ENCODE measurements at regions not wholly inside any gene's neighbourhood (a gene's known extent, or its start where the extent isn't known, plus 50 kb on each side); places are given as distances from the start of the nearest gene placed in this dataset.

- H3K36me3 Mint-ChIP-seq: no peaks in the 10 kb centered on the region
- H3K27ac Mint-ChIP-seq: no peak overlapping the region
- peaks cover 21% of the 10 kb centered on the region for H3K4me1 Mint-ChIP-seq (ENCODE audit: unreplicated experiment)
- DNase-seq (ENCODE audit: extremely low spot score, unreplicated experiment): no peak
- peaks cover 7% of the 10 kb centered on the region for H3K9me3 Mint-ChIP-seq
- no peak overlapping the region for H3K4me3 Mint-ChIP-seq
- peaks cover 4% of the 10 kb centered on the region for H3K27me3 Mint-ChIP-seq
- TF ChIP-seq, protein P1, sequence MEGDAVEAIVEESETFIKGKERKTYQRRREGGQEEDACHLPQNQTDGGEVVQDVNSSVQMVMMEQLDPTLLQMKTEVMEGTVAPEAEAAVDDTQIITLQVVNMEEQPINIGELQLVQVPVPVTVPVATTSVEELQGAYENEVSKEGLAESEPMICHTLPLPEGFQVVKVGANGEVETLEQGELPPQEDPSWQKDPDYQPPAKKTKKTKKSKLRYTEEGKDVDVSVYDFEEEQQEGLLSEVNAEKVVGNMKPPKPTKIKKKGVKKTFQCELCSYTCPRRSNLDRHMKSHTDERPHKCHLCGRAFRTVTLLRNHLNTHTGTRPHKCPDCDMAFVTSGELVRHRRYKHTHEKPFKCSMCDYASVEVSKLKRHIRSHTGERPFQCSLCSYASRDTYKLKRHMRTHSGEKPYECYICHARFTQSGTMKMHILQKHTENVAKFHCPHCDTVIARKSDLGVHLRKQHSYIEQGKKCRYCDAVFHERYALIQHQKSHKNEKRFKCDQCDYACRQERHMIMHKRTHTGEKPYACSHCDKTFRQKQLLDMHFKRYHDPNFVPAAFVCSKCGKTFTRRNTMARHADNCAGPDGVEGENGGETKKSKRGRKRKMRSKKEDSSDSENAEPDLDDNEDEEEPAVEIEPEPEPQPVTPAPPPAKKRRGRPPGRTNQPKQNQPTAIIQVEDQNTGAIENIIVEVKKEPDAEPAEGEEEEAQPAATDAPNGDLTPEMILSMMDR (conservative IDR thresholded peaks at IDR 0.05): no peak
Measured at GRCh38 chr4:53777244-53777984, 186.1 kb upstream of the LNX1 start.

DNA sequence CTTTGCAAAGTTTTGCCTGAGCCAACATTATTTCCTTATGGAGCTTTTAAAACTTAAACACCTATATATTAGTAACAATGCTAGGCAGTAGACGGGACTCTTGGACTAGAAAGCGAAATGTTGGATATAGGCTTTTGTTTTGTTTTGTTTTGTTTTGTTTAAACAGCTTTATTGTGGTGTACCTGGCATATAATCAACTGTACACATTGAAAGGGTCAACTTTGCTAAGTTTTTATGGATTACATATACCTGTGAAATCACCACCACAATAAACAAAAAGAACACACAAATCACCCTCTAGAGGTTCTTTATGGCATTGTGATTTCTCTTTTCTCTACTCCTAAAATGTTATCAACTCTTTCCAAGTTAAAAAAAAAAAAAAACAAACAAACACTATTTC lies 184.9 kb upstream of the LNX1 start:
- H3K4me1 Mint-ChIP-seq (ENCODE audit: unreplicated experiment): peaks cover 13% of the 10 kb centered on the region
- no peak overlapping the region for H3K27ac Mint-ChIP-seq
- no peak overlapping the region for H3K4me3 Mint-ChIP-seq
- peaks cover 3% of the 10 kb centered on the region for H3K27me3 Mint-ChIP-seq
- TF ChIP-seq, protein P1 (conservative IDR thresholded peaks at IDR 0.05): no peak
- DNase-seq (ENCODE audit: extremely low spot score, unreplicated experiment): no peak
- H3K36me3 Mint-ChIP-seq: no peaks in the 10 kb centered on the region
- peaks cover 7% of the 10 kb centered on the region for H3K9me3 Mint-ChIP-seq

DNA sequence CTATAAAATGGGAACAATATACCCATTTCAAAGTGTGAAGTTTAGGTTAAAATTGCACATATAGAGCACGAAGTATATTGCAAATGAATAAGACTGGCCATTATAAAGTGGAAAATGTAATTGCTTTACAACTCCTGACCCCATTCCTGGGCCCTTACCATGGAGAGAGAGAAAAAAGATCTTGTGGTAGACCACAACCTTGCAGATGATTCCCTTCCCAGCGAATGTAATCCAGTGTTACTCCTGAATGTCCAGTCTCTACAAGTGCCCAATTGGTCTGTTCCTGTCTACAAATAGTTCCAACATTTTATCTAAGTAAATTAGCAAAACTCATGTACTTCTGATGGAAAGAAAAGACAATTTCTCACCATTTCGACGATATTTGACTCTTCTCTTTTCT lies 184.1 kb upstream of the LNX1 start:
- H3K27ac Mint-ChIP-seq: no peak overlapping the region
- H3K4me1 Mint-ChIP-seq (ENCODE audit: unreplicated experiment): peaks cover 13% of the 10 kb centered on the region
- peaks cover 7% of the 10 kb centered on the region for H3K9me3 Mint-ChIP-seq
- no peak overlapping the region for H3K4me3 Mint-ChIP-seq
- no peaks in the 10 kb centered on the region for H3K36me3 Mint-ChIP-seq
- TF ChIP-seq, protein P1 (conservative IDR thresholded peaks at IDR 0.05): no peak
- DNase-seq (ENCODE audit: extremely low spot score, unreplicated experiment): no peak
- peaks cover 3% of the 10 kb centered on the region for H3K27me3 Mint-ChIP-seq

DNA sequence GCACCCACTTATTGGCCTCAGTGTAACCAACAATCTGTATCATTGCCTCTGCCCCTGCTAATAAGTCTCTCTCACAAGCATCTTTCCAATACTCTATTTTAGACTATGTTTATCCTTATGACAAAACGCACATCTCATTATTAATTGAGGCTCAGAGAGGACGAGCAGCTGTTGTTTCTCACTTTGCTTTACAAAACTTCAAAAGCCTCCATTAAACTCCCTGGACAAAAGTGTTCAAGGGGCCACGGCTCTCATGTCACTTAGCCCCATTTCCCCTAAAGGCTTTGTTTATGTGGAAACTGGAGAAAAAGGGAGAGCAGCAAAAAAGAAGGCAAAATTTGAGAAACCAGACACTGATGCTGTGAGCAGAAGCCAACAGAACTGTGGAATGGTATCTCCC lies 180.0 kb upstream of the LNX1 start:
- Mint-ChIP-seq H3K27ac (no peak overlapping the region), H3K9me3 (peaks cover 7% of the 10 kb centered on the region), H3K36me3 (no peaks in the 10 kb centered on the region), H3K4me1 (ENCODE audit: unreplicated experiment) (peaks cover 10% of the 10 kb centered on the region), H3K4me3 (no peak overlapping the region), H3K27me3 (no peaks in the 10 kb centered on the region)
- TF ChIP-seq, protein P1 (conservative IDR thresholded peaks at IDR 0.05): no peak
- DNase-seq (ENCODE audit: extremely low spot score, unreplicated experiment): no peak

DNA sequence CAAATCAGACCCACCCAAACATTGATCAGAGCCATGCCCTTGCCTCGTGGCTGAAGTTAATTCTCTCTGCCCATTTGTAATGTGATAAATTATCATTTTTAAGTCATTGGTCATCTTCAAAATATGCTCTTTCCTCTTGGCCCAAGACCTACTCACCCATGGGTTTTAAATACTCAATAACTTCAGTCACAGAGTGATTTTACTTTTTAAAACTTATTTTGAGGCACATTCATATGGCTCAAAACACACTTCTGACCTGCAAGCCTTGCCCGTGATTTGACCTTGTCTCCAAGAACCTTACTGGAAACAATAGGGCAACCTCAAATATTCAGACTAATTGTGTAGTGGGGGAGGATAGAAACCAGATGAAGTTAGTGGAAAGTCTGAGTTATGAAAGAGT lies 176.2 kb upstream of the LNX1 start:
- peaks cover 31% of the 10 kb centered on the region for H3K4me1 Mint-ChIP-seq (ENCODE audit: unreplicated experiment)
- no peaks in the 10 kb centered on the region for H3K9me3 Mint-ChIP-seq
- H3K27ac Mint-ChIP-seq: no peak overlapping the region
- TF ChIP-seq, protein P1 (conservative IDR thresholded peaks at IDR 0.05): no peak
- H3K4me3 Mint-ChIP-seq: no peak overlapping the region
- no peaks in the 10 kb centered on the region for H3K27me3 Mint-ChIP-seq
- DNase-seq (ENCODE audit: extremely low spot score, unreplicated experiment): no peak
- H3K36me3 Mint-ChIP-seq: no peaks in the 10 kb centered on the region
